H1 (cell line): ENCODE measurements at regions not wholly inside any gene's neighbourhood (a gene's known extent, or its start where the extent isn't known, plus 50 kb on each side); places are given as distances from the start of the nearest gene placed in this dataset.

Experiments
- SUZ12 ChIP-seq: fragments of 200-600 bp; sonication (generic); IDR thresholded peaks from 2 replicates; pipeline ENCODE4 v1.6.1; 2012; ENCODE audit warnings: mild to moderate bottlenecking, inconsistent platforms, low read length, moderate library complexity, mixed read lengths
- TF ChIP-seq, protein P1 (sequence below): IDR thresholded peaks from 2 replicates; pipeline ENCODE4 v1.6.1; 2011; ENCODE audit warnings: low read length, improper control_type of control experiment

DNA sequence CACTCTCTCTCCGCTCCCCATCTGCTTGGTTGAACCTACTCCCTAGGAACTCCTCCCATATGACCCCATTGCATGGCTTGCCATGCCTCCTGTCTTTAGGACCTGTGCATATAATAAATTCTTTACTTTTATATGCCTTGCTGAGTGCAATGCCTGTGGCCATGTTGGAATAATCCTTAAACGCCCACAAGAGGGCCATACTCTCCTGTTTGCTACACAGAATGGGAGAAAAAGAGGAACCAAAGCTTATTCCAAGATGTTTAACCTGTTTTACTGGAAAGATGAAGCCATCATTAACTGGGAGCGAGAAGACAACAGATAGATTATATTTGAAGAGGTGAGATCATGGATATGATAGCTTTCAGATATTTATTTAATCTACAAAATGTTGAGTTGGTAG is 1097.8 kb downstream of the NAALADL2 start:
- TF ChIP-seq, protein P1, sequence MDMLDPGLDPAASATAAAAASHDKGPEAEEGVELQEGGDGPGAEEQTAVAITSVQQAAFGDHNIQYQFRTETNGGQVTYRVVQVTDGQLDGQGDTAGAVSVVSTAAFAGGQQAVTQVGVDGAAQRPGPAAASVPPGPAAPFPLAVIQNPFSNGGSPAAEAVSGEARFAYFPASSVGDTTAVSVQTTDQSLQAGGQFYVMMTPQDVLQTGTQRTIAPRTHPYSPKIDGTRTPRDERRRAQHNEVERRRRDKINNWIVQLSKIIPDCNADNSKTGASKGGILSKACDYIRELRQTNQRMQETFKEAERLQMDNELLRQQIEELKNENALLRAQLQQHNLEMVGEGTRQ = no peak
- no peak for TF ChIP-seq SUZ12
